Activated CD4-positive, alpha-beta T cell treated with anti-CD3 and anti-CD28 coated beads, Interleukin-2, amount 10 ng/mL, durations not matched to agents 7 days and 5 days (primary cell): ENCODE measurements at regions not wholly inside any gene's neighbourhood (a gene's known extent, or its start where the extent isn't known, plus 50 kb on each side); places are given as distances from the start of the nearest gene placed in this dataset.

Experiments used
- CTCF ChIA-PET: fragments of 350-600 bp; sonication (Branson Sonifier 250); formaldehyde crosslinking; loops from one replicate; lab custom pipeline; 2021; ENCODE audit warnings: antibody characterized with exemption; lab: Charles Lee
- POLR2A ChIA-PET: fragments of 350-600 bp; sonication (Branson Sonifier 250); formaldehyde crosslinking; loops from one replicate; lab custom pipeline; 2021; ENCODE audit warnings: antibody characterized with exemption; lab: Charles Lee
- DNase-seq: peaks from one replicate; pipeline ENCODE4 v3.0.0-alpha.2; 2020
- H3K27ac Mint-ChIP-seq: one replicate; pipeline ENCODE4 v1.8.0; 2021; ENCODE audit warnings: mild to moderate bottlenecking, moderate library complexity, mixed read lengths
- H3K27me3 Mint-ChIP-seq: one replicate; pipeline ENCODE4 v1.8.0; 2021; ENCODE audit warnings: mixed read lengths
- H3K36me3 Mint-ChIP-seq: one replicate; pipeline ENCODE4 v1.8.0; 2021; ENCODE audit warnings: low read depth, mixed read lengths
- H3K4me1 Mint-ChIP-seq: one replicate; pipeline ENCODE4 v1.8.0; 2021; ENCODE audit warnings: mixed read lengths
- H3K4me3 Mint-ChIP-seq: one replicate; pipeline ENCODE4 v1.8.0; 2021; ENCODE audit warnings: mild to moderate bottlenecking, moderate library complexity, mixed read lengths
- H3K9me3 Mint-ChIP-seq: one replicate; pipeline ENCODE4 v1.8.0; 2021; ENCODE audit warnings: mixed read lengths

GRCh38 chr16:61289141-61289540 lies 747.1 kb downstream of the CDH8 start:
- DNase-seq, result no peak
- H3K27ac Mint-ChIP-seq, result no peak overlapping the region
- no peaks in the 10 kb centered on the region for H3K36me3 Mint-ChIP-seq
- H3K4me3 Mint-ChIP-seq, result no peak overlapping the region
- ChIA-PET POLR2A (no interaction called here), CTCF (no interaction called here)
- peaks cover 4% of the 10 kb centered on the region for H3K9me3 Mint-ChIP-seq
- H3K4me1 Mint-ChIP-seq, result no peaks in the 10 kb centered on the region
- no peaks in the 10 kb centered on the region for H3K27me3 Mint-ChIP-seq

- H3K36me3 Mint-ChIP-seq, result no peaks in the 10 kb centered on the region
- ChIA-PET CTCF (no interaction called here), POLR2A (no interaction called here)
- H3K9me3 Mint-ChIP-seq, result peaks cover 21% of the 10 kb centered on the region
- H3K4me1 Mint-ChIP-seq, result no peaks in the 10 kb centered on the region
- no peak for DNase-seq
- no peaks in the 10 kb centered on the region for H3K27me3 Mint-ChIP-seq
- H3K27ac Mint-ChIP-seq, result no peak overlapping the region
- no peak overlapping the region for H3K4me3 Mint-ChIP-seq
Observed at GRCh38 chr16:61277849-61278248, 758.4 kb downstream of the CDH8 start.

GRCh38 chr16:61274211-61274610 lies 762.0 kb downstream of the CDH8 start:
- no peaks in the 10 kb centered on the region for H3K36me3 Mint-ChIP-seq
- H3K4me1 Mint-ChIP-seq, result no peaks in the 10 kb centered on the region
- no peaks in the 10 kb centered on the region for H3K27me3 Mint-ChIP-seq
- POLR2A ChIA-PET, result no interaction called here
- H3K27ac Mint-ChIP-seq, result no peak overlapping the region
- no peak overlapping the region for H3K4me3 Mint-ChIP-seq
- CTCF ChIA-PET, result no interaction called here
- peaks cover 20% of the 10 kb centered on the region for H3K9me3 Mint-ChIP-seq
- DNase-seq, result no peak

- no peak overlapping the region for H3K4me3 Mint-ChIP-seq
- CTCF ChIA-PET, result no interaction called here
- H3K9me3 Mint-ChIP-seq, result peaks cover 4% of the 10 kb centered on the region
- H3K4me1 Mint-ChIP-seq, result no peaks in the 10 kb centered on the region
- POLR2A ChIA-PET, result no interaction called here
- no peaks in the 10 kb centered on the region for H3K36me3 Mint-ChIP-seq
- no peak overlapping the region for H3K27ac Mint-ChIP-seq
- DNase-seq, result no peak
- H3K27me3 Mint-ChIP-seq, result no peaks in the 10 kb centered on the region
Observed at GRCh38 chr16:61270726-61271125, 765.5 kb downstream of the CDH8 start.

- Mint-ChIP-seq H3K4me3 (no peak overlapping the region), H3K4me1 (no peaks in the 10 kb centered on the region), H3K36me3 (no peaks in the 10 kb centered on the region), H3K27ac (no peak overlapping the region), H3K27me3 (no peaks in the 10 kb centered on the region), H3K9me3 (peaks cover 5% of the 10 kb centered on the region)
- DNase-seq, result no peak
- POLR2A ChIA-PET, result no interaction called here
- CTCF ChIA-PET, result no interaction called here
Observed at GRCh38 chr16:61263400-61263799, 772.8 kb downstream of the CDH8 start.

- CTCF ChIA-PET, result no interaction called here
- peaks cover 12% of the 10 kb centered on the region for H3K9me3 Mint-ChIP-seq
- no peak overlapping the region for H3K4me3 Mint-ChIP-seq
- POLR2A ChIA-PET, result no interaction called here
- no peaks in the 10 kb centered on the region for H3K36me3 Mint-ChIP-seq
- H3K27ac Mint-ChIP-seq, result no peak overlapping the region
- no peak for DNase-seq
- no peaks in the 10 kb centered on the region for H3K27me3 Mint-ChIP-seq
- H3K4me1 Mint-ChIP-seq, result no peaks in the 10 kb centered on the region
Observed at GRCh38 chr16:61261315-61261714, 774.9 kb downstream of the CDH8 start.

- ChIA-PET CTCF (no interaction called here), POLR2A (no interaction called here)
- no peaks in the 10 kb centered on the region for H3K4me1 Mint-ChIP-seq
- peaks cover 5% of the 10 kb centered on the region for H3K9me3 Mint-ChIP-seq
- H3K27ac Mint-ChIP-seq, result no peak overlapping the region
- no peak overlapping the region for H3K4me3 Mint-ChIP-seq
- H3K27me3 Mint-ChIP-seq, result no peaks in the 10 kb centered on the region
- DNase-seq, result no peak
- H3K36me3 Mint-ChIP-seq, result no peaks in the 10 kb centered on the region
Observed at GRCh38 chr16:61246592-61246991, 789.6 kb downstream of the CDH8 start.

- DNase-seq, result no peak
- ChIA-PET POLR2A (no interaction called here), CTCF (no interaction called here)
- Mint-ChIP-seq H3K36me3 (no peaks in the 10 kb centered on the region), H3K4me1 (no peaks in the 10 kb centered on the region), H3K27me3 (no peaks in the 10 kb centered on the region), H3K4me3 (no peak overlapping the region), H3K27ac (no peak overlapping the region), H3K9me3 (peaks cover 5% of the 10 kb centered on the region)
Observed at GRCh38 chr16:61243954-61244353, 792.3 kb downstream of the CDH8 start.

GRCh38 chr16:61237884-61238485 lies 798.3 kb downstream of the CDH8 start:
- CTCF ChIA-PET, result no interaction called here
- no peak overlapping the region for H3K27ac Mint-ChIP-seq
- POLR2A ChIA-PET, result no interaction called here

GRCh38 chr16:61233713-61234112 lies 802.5 kb downstream of the CDH8 start:
- no peak overlapping the region for H3K27ac Mint-ChIP-seq
- ChIA-PET POLR2A (no interaction called here), CTCF (no interaction called here)
- H3K36me3 Mint-ChIP-seq, result no peaks in the 10 kb centered on the region
- peaks cover 2% of the 10 kb centered on the region for H3K9me3 Mint-ChIP-seq
- H3K27me3 Mint-ChIP-seq, result no peaks in the 10 kb centered on the region
- no peak overlapping the region for H3K4me3 Mint-ChIP-seq
- no peaks in the 10 kb centered on the region for H3K4me1 Mint-ChIP-seq
- DNase-seq, result no peak

More at GRCh38 chr16:61237884-61238485, 798.3 kb downstream of the CDH8 start:
- Mint-ChIP-seq H3K9me3 (peaks cover 2% of the 10 kb centered on the region), H3K36me3 (no peaks in the 10 kb centered on the region), H3K27me3 (no peaks in the 10 kb centered on the region), H3K4me1 (no peaks in the 10 kb centered on the region), H3K4me3 (no peak overlapping the region)
- DNase-seq, result no peak

GRCh38 chr16:61228371-61228770 lies 807.9 kb downstream of the CDH8 start:
- no peaks in the 10 kb centered on the region for H3K27me3 Mint-ChIP-seq
- ChIA-PET CTCF (no interaction called here), POLR2A (no interaction called here)
- H3K36me3 Mint-ChIP-seq, result no peaks in the 10 kb centered on the region
- no peaks in the 10 kb centered on the region for H3K4me1 Mint-ChIP-seq
- no peak overlapping the region for H3K4me3 Mint-ChIP-seq
- DNase-seq, result no peak
- no peak overlapping the region for H3K27ac Mint-ChIP-seq
- no peaks in the 10 kb centered on the region for H3K9me3 Mint-ChIP-seq

GRCh38 chr16:61215605-61216004 lies 820.6 kb downstream of the CDH8 start:
- no peak for DNase-seq
- Mint-ChIP-seq H3K36me3 (no peaks in the 10 kb centered on the region), H3K27me3 (no peaks in the 10 kb centered on the region), H3K27ac (no peak overlapping the region), H3K4me3 (no peak overlapping the region), H3K4me1 (no peaks in the 10 kb centered on the region), H3K9me3 (peaks cover 3% of the 10 kb centered on the region)
- CTCF ChIA-PET, result no interaction called here
- POLR2A ChIA-PET, result no interaction called here

GRCh38 chr16:61214780-61215179 lies 821.5 kb downstream of the CDH8 start:
- Mint-ChIP-seq H3K36me3 (no peaks in the 10 kb centered on the region), H3K27ac (no peak overlapping the region), H3K27me3 (no peaks in the 10 kb centered on the region), H3K4me1 (no peaks in the 10 kb centered on the region), H3K9me3 (peaks cover 3% of the 10 kb centered on the region), H3K4me3 (no peak overlapping the region)
- no peak for DNase-seq
- POLR2A ChIA-PET, result no interaction called here
- CTCF ChIA-PET, result no interaction called here

GRCh38 chr16:61210076-61210475 lies 826.2 kb downstream of the CDH8 start:
- Mint-ChIP-seq H3K9me3 (peaks cover 9% of the 10 kb centered on the region), H3K27ac (no peak overlapping the region), H3K4me3 (no peak overlapping the region), H3K36me3 (no peaks in the 10 kb centered on the region), H3K27me3 (no peaks in the 10 kb centered on the region), H3K4me1 (no peaks in the 10 kb centered on the region)
- POLR2A ChIA-PET, result no interaction called here
- CTCF ChIA-PET, result no interaction called here
- no peak for DNase-seq
